H1 (cell line): ENCODE measurements at regions not wholly inside any gene's neighbourhood (a gene's known extent, or its start where the extent isn't known, plus 50 kb on each side); places are given as distances from the start of the nearest gene placed in this dataset.

Experiments
- BACH1 ChIP-seq: IDR thresholded peaks from 2 replicates; pipeline ENCODE4 v1.6.1; 2012; ENCODE audit warnings: low read length, improper control_type of control experiment
- BCL11A ChIP-seq, 2 experiments: IDR thresholded peaks; one replicate each; pipeline ENCODE4 v1.6.1; 2011; ENCODE audit warnings: low read depth in 2 of 2, low read length in 2 of 2, mild to moderate bottlenecking in 2 of 2
- CHD2 ChIP-seq: IDR thresholded peaks from 2 replicates; pipeline ENCODE4 v1.6.1; 2012; ENCODE audit warnings: low read length, improper control_type of control experiment
- MAFK ChIP-seq: IDR thresholded peaks from 2 replicates; pipeline ENCODE4 v1.6.1; 2012; ENCODE audit warnings: low read depth, mild to moderate bottlenecking, improper control_type of control experiment, low read length
- POU5F1 ChIP-seq: IDR thresholded peaks from 2 replicates; pipeline ENCODE4 v1.6.1; 2011; ENCODE audit warnings: low read depth, mild to moderate bottlenecking, low read length, moderate library complexity
- RXRA ChIP-seq: IDR thresholded peaks from 2 replicates; pipeline ENCODE4 v1.6.1; 2011; ENCODE audit warnings: low read depth, mild to moderate bottlenecking, low read length, moderate library complexity; ENCODE audit not compliant: insufficient read depth
- YY1 ChIP-seq: IDR thresholded peaks from 2 replicates; pipeline ENCODE4 v1.6.1; 2011; ENCODE audit warnings: low read depth, mild to moderate bottlenecking, low read length

DNA sequence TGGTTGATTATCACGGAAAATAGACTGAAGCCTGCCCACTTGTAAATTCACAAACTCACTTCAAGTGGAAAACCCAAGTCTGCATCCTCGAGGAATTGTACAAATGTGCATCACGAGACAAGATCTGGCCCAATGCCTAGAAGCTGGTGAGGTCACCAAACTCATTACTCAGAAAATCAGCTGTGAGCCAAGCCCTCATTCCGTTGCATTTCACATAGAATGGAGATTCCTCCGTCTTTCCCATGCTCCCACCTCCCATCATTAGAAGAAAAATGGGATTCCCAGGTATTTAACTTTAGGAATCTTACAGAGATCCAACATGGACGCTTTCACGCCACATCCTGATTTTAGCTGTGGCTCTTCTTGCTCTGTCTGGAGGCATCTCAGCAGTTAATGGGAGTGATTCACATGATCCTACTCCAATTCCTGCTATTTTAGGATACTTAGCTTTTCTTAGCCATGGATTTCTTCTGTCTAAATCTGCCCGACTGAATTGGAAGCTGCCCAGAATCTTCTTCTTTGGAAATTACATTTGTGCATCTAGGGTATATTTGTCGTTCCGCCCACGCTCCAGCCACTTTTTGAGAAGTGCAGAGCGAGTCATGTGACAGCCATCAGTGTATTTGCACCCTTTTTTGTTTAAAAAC is 68.7 kb upstream of the STMND1 start (continued):
- TF ChIP-seq RXRA (no peak), MAFK (no peak), BACH1 (no peak), BCL11A (IDR thresholded peaks at IDR 0.05; ENCODE audit: low read depth in 2 of 2, low read length in 2 of 2) (no peak), YY1 (no peak), CHD2 (no peak), POU5F1 (no peak)
- TF ChIP-seq, all 59 proteins: peak for 0
